CD14-positive monocyte (primary cell): ENCODE measurements at regions not wholly inside any gene's neighbourhood (a gene's known extent, or its start where the extent isn't known, plus 50 kb on each side); places are given as distances from the start of the nearest gene placed in this dataset.

Source experiments
- DNase-seq, 3 donors: peaks; one replicate each; pipeline ENCODE4 v3.0.0-alpha.2; 2011 to 2022
- H2AFZ ChIP-seq: 2 replicates; pipeline ENCODE4 v1.6.0; 2012; ENCODE audit warnings: mild to moderate bottlenecking, low read depth, low read length, inconsistent platforms; ENCODE audit not compliant: insufficient read depth, poor library complexity, severe bottlenecking
- H3K27ac ChIP-seq, 2 donors: 1 replicate in 1 of 2; 2 replicates in 1 of 2; pipeline ENCODE4 v1.5.1; 2012 to 2013; ENCODE audit warnings: low read length in 2 of 2, control low read depth in 1 of 2, inconsistent platforms in 1 of 2, low read depth in 1 of 2, mild to moderate bottlenecking in 1 of 2
- H3K27me3 ChIP-seq, 2 donors: one replicate each; pipeline versions ENCODE4 v1.6.0 to v1.6.1; 2011 to 2013; ENCODE audit warnings: low read length in 2 of 2; ENCODE audit not compliant: control insufficient read depth in 2 of 2, insufficient read depth in 2 of 2
- H3K36me3 ChIP-seq, 2 donors: replicated peaks in 1 of 2; 1 replicate in 1 of 2; 2 replicates in 1 of 2; pipeline versions ENCODE4 v1.5.1 to v1.6.1; 2012 to 2013; ENCODE audit warnings: low read length in 2 of 2, control low read depth in 1 of 2, inconsistent platforms in 1 of 2, mild to moderate bottlenecking in 1 of 2; ENCODE audit not compliant: insufficient read depth in 2 of 2, control insufficient read depth in 1 of 2
- H3K4me1 ChIP-seq, 2 donors: 1 replicate in 1 of 2; 2 replicates in 1 of 2; pipeline versions ENCODE4 v1.5.1 to v1.6.1; 2012 to 2013; ENCODE audit warnings: low read length in 2 of 2, control low read depth in 1 of 2, inconsistent platforms in 1 of 2, mild to moderate bottlenecking in 1 of 2, moderate library complexity in 1 of 2; ENCODE audit not compliant: insufficient read depth in 2 of 2, control insufficient read depth in 1 of 2
- H3K4me2 ChIP-seq: replicated peaks from 2 replicates; pipeline ENCODE3; 2012; ENCODE audit warnings: low read length, moderate library complexity, mild to moderate bottlenecking; ENCODE audit not compliant: poor library complexity, severe bottlenecking; ENCODE audit errors: extremely low read depth
- H3K4me3 ChIP-seq, 3 experiments: fragments of 200-600 bp in 1 of 3; sonication (generic) in 1 of 3; replicated peaks in 1 of 3; 1 replicate in 2 of 3; 2 replicates in 1 of 3; pipeline ENCODE4 v1.5.1; 2011 to 2013; ENCODE audit warnings: low read length in 3 of 3, mild to moderate bottlenecking in 3 of 3, control low read depth in 2 of 3, low read depth in 2 of 3, inconsistent platforms in 1 of 3, moderate library complexity in 1 of 3
- H3K79me2 ChIP-seq: 2 replicates; pipeline ENCODE4 v1.6.0; 2012; ENCODE audit warnings: mild to moderate bottlenecking, control low read depth, inconsistent platforms, low read length, moderate library complexity; ENCODE audit not compliant: insufficient read depth
- H3K9ac ChIP-seq: 2 replicates; pipeline ENCODE4 v1.6.0; 2017; ENCODE audit warnings: low read length, mild to moderate bottlenecking; ENCODE audit not compliant: insufficient read depth, poor library complexity, severe bottlenecking
- H3K9me3 ChIP-seq, 2 donors: replicated peaks in 1 of 2; 1 replicate in 1 of 2; 2 replicates in 1 of 2; pipeline versions ENCODE4 v1.5.1 to v1.6.1; 2012 to 2013; ENCODE audit warnings: low read length in 2 of 2, control low read depth in 1 of 2; ENCODE audit not compliant: control insufficient read depth in 1 of 2, insufficient read depth in 1 of 2
- H4K20me1 ChIP-seq: 2 replicates; pipeline ENCODE4 v1.6.0; 2012; ENCODE audit warnings: mild to moderate bottlenecking, low read length, control low read depth, moderate library complexity; ENCODE audit not compliant: insufficient read depth
- H3K27ac Mint-ChIP-seq, 7 donors: one replicate each; pipeline ENCODE4 v1.8.0; 2020; ENCODE audit warnings: mild to moderate bottlenecking in 7 of 7, mixed read lengths in 7 of 7, moderate library complexity in 6 of 7, inconsistent platforms in 2 of 7
- H3K27me3 Mint-ChIP-seq, 3 donors: one replicate each; pipeline ENCODE4 v1.8.0; 2021 to 2022; ENCODE audit warnings: low read depth in 3 of 3, mild to moderate bottlenecking in 3 of 3, mixed read lengths in 3 of 3, moderate library complexity in 3 of 3, inconsistent platforms in 1 of 3
- H3K36me3 Mint-ChIP-seq, 2 donors: one replicate each; pipeline ENCODE4 v1.8.0; 2020; ENCODE audit warnings: mixed read lengths in 2 of 2, inconsistent platforms in 1 of 2, mild to moderate bottlenecking in 1 of 2
- H3K4me1 Mint-ChIP-seq: one replicate; pipeline ENCODE4 v1.8.0; 2020; ENCODE audit warnings: mild to moderate bottlenecking, mixed read lengths
- H3K4me3 Mint-ChIP-seq, 2 donors: one replicate each; pipeline ENCODE4 v1.8.0; 2020; ENCODE audit warnings: mild to moderate bottlenecking in 2 of 2, mixed read lengths in 2 of 2, moderate library complexity in 1 of 2
- H3K9me3 Mint-ChIP-seq, 7 donors: one replicate each; pipeline ENCODE4 v1.8.0; 2020 to 2022; ENCODE audit warnings: mixed read lengths in 7 of 7, mild to moderate bottlenecking in 6 of 7, moderate library complexity in 6 of 7, inconsistent platforms in 2 of 7
- WGBS: methylation state at CpG from one replicate; pipeline ENCODE4 v1.1.5; 2013; ENCODE audit warnings: missing lambda C conversion rate; ENCODE audit not compliant: insufficient coverage; 5-methylcytosine and 5-hydroxymethylcytosine counted together
- intact Hi-C, 2 donors: fragments of 100-400 bp; cut with micrococcal nuclease; formaldehyde crosslinking; loops; one replicate each; pipeline versions ENCODE4 v1.15.0 to v1.15.1; 2023
- TF ChIP-seq, protein P1 (sequence below): fragments of 200-600 bp; IDR thresholded peaks from one replicate; pipeline ENCODE4 v1.8.0; 2022; ENCODE audit warnings: antibody characterized with exemption, mild to moderate bottlenecking

DNA sequence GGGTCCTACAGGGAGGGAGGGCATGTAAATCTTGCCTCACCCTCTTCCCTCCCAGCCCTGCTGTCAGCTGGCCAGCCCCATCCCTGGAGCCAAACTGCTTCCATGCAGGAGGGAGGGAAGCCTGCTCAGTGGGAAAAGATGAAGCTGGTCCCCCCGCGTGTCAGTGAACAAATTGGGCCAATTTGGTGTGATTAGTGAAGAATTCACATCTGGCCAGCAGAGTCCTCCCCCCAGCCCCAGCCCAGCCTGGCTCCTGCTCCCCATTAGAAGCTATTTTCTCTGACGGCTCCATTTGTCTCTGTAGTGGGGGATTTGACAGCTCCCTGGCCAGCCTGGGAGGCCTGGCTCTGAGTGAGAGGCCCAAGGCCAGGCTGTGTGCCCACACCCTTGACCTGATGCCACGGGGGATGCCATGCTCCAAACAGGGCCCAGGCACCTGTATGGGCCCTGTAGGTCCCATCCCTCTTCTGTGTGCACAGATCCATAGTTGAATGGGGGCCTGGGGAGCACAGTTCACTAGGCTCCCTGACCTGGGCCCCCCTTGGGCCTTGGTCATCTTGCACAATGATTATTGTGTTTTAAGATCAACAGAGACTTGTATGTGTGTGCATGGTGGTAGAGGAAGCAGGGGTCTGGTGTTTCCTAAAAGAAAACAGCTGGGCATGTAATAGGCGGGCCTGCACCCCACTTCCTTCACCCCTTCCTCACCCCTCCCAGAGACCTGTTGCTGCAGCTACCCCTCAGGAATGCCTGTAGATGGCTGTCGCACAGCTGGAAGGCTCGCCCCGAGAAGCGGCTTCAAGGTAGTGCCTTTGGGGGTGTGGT is 50.7 kb upstream of the TAC4 start:
- no peaks in the 10 kb centered on the region for H3K4me1 ChIP-seq
- H3K27ac ChIP-seq, result no peak overlapping the region
- H3K27me3 ChIP-seq, result peaks cover 30 to 70% of the 10 kb centered on the region in 2 donors
- DNase-seq, result no peak
- intact Hi-C loops, result no loop called here
- H3K4me2 ChIP-seq, result no peak overlapping the region
- Mint-ChIP-seq H3K27me3 (peaks cover 52 to 87% (median 66%) of the 10 kb centered on the region in 3 donors), H3K27ac (no peak overlapping the region), H3K36me3 (no peaks in the 10 kb centered on the region), H3K4me3 (no peak overlapping the region), H3K4me1 (no peaks in the 10 kb centered on the region), H3K9me3 (peaks cover 0 to 11% (median 3%) of the 10 kb centered on the region in 7 donors)
- H4K20me1 ChIP-seq, result no peaks in the 10 kb centered on the region
- no peaks in the 10 kb centered on the region for H3K36me3 ChIP-seq
- TF ChIP-seq, protein P1, sequence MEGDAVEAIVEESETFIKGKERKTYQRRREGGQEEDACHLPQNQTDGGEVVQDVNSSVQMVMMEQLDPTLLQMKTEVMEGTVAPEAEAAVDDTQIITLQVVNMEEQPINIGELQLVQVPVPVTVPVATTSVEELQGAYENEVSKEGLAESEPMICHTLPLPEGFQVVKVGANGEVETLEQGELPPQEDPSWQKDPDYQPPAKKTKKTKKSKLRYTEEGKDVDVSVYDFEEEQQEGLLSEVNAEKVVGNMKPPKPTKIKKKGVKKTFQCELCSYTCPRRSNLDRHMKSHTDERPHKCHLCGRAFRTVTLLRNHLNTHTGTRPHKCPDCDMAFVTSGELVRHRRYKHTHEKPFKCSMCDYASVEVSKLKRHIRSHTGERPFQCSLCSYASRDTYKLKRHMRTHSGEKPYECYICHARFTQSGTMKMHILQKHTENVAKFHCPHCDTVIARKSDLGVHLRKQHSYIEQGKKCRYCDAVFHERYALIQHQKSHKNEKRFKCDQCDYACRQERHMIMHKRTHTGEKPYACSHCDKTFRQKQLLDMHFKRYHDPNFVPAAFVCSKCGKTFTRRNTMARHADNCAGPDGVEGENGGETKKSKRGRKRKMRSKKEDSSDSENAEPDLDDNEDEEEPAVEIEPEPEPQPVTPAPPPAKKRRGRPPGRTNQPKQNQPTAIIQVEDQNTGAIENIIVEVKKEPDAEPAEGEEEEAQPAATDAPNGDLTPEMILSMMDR, result no peak
- no peak overlapping the region for H3K4me3 ChIP-seq
- no peaks in the 10 kb centered on the region for H3K79me2 ChIP-seq
- no peak overlapping the region for H3K9ac ChIP-seq
- H3K9me3 ChIP-seq, result peaks cover 0 to 6% of the 10 kb centered on the region in 2 donors
- H2AFZ ChIP-seq, result no peak overlapping the region
- 57% methylated on average over 1 of the region's 9 CpGs for WGBS

DNA sequence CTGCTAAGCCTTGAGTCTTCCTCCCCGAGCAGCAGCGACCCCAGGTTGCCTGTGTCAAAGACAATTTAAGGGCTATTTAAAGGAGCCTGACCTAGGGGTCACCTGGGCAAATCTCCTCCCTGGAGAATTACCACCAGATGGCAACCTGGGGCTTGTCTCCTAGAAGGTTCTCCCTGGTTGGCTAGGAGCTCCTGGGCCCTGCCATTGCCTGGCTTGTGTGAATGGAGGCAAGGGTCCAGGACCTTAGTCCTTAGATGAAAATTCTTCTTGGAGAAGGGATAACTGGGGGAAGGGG is 51.3 kb upstream of the TAC4 start:
- Histone ChIP-seq H3K27ac (no peak overlapping the region), H2AFZ (no peak overlapping the region), H3K9me3 (peaks cover 0 to 12% of the 10 kb centered on the region in 2 donors), H3K27me3 (peaks cover 36 to 71% of the 10 kb centered on the region in 2 donors), H3K4me3 (no peak overlapping the region), H3K79me2 (no peaks in the 10 kb centered on the region), H3K4me2 (no peak overlapping the region), H3K9ac (no peak overlapping the region), H3K36me3 (no peaks in the 10 kb centered on the region), H4K20me1 (no peaks in the 10 kb centered on the region), H3K4me1 (no peaks in the 10 kb centered on the region)
- no peaks in the 10 kb centered on the region for H3K36me3 Mint-ChIP-seq
- no peak overlapping the region for H3K27ac Mint-ChIP-seq
- DNase-seq, result no peak
- TF ChIP-seq, protein P1, result no peak
- no peak overlapping the region for H3K4me3 Mint-ChIP-seq
- intact Hi-C loops, result no loop called here
- peaks cover 0 to 11% (median 3%) of the 10 kb centered on the region in 7 donors for H3K9me3 Mint-ChIP-seq
- WGBS, result no CpG with 5 or more reads among the region's 2 CpGs
- H3K4me1 Mint-ChIP-seq, result no peaks in the 10 kb centered on the region
- H3K27me3 Mint-ChIP-seq, result peaks cover 52 to 88% (median 68%) of the 10 kb centered on the region in 3 donors
